DMS53 (cell line): ENCODE measurements at regions not wholly inside any gene's neighbourhood (a gene's known extent, or its start where the extent isn't known, plus 50 kb on each side); places are given as distances from the start of the nearest gene placed in this dataset.

ENCODE experiments used
- DNase-seq: peaks from one replicate; lab custom pipeline; 2025; lab: John Stamatoyannopoulos, UW

DNA sequence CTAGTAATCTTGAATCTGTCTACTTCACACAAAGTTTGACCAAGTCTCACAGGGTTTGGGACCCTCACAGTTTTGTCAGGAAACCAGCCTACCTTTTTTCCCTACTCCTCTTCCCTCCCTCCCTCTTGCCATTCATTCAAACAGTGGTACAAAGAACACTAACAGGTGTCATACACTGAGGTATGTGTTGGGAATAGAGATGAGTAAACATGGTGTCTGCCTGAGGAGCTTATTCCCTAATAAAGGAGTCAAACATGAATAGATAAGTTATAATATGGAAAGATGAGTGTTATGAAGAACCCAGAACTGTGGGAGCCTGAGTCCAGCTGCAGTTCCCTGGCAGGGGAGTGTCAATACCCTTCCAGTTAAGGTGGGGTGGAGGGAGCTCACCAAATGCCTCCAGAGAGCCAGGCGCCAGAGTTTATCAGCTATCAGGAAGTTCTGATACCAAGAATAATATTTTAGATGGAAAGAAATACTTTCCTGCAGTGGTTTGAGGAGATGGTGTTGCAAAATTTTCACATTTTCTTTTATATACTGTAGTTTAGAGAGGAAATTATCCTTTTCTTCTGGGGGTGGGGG is 183.4 kb upstream of the NR3C1 start:
- peak; percentile 52 for DNase-seq

DNA sequence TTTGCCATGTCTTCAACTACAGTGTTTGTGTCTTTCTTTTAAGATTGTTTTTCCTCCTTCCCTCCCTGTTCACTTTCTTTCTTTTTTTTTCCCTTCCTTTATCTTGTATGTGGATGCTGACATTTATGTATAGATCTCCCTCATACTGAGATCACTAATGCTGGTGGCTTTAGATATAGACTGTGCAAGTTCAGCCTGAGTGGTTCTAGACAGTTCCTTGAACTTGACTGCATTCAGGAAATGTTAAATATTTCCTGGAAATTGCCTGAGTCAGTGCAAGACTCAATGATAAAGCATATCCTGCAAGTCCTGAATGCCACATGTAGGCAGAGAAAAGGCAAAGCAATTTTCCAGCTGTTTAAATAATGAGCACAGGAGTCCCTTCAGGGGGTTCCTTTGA is 182.5 kb upstream of the NR3C1 start:
- DNase-seq = peak; percentile 34

- peak; percentile 39 for DNase-seq
Observed at GRCh38 chr5:143583409-143583808, 179.9 kb upstream of the NR3C1 start.

- peak; percentile 63 for DNase-seq
Observed at GRCh38 chr5:143582869-143583268, 179.4 kb upstream of the NR3C1 start.

DNA sequence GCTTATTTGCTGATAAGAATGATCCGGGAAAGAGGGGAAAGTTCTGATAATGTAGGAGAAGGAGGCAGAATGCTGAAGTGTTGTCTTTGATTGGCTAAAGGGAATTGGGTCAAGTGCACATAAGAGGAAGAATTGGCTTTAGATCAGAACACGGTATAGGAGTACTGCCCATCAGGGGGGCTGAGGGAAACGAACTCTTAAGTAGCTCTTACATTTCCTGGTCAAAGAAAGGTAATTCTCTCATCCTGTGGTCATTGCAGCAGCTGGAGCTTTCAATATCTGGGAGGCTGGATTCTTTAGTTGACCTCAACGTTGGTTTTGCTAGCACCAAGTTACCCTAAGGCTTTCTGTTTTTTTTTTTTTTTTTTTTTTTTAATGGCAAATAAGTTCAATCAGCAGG is 178.7 kb upstream of the NR3C1 start:
- DNase-seq = peak; percentile 55

GRCh38 chr5:143581649-143582048 is 178.2 kb upstream of the NR3C1 start:
- DNase-seq = no peak

DNA sequence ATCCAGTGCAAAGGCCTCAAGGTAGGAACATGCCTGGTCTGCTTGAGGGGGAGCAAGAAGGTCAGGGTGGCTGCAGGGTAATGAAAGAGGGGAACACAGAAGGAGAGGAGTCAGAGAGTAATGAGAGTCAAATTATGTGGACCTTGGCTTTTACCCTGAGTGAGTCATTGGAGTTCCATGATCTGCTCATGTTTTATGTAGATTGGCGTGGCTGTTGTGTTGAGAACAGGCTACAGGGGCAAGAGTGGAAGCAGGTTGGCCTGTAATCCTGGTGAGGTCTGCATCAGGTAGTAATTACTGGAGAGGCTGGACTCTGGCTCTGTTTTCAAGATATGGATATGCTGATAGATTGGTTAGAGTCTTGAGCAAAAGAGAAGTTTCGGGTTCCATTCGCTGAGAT is 177.7 kb upstream of the NR3C1 start:
- peak; percentile 17 for DNase-seq

DNA sequence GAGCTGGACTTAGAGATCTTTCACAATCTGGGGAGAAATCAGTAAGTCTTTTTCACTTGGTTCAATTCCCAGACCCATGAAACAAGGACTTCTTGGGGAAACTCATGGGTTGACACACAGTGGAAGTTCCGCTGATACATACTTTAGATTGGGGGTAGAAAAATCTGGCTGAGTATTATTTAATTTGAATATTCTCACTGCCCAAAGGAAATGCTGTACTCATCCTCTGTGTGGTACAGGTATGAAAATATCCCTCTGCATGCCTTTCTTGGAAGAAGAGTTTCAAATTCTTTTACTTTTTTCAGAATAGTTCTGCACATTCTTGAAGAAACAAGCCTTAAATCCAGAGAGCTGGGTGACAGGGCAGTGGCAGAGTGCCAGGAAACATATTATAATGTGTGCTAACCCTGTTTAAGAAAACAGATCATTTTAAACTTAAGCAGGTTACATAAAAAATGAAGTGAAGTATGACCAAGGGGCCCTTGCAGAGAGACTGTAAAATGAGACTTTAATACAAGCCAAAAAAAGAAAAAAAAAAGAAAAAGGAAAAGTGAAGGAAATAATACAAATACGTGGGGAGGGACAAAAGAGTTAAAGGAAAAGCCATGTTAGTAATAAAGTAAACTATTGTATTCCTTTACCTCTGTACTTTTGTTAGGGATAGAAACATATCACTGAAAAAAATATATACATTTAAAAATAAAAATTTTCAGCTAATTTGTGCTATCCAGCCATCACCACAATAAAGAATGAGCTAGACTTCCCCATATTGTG is 173.4 kb upstream of the NR3C1 start:
- no peak for DNase-seq

DNA sequence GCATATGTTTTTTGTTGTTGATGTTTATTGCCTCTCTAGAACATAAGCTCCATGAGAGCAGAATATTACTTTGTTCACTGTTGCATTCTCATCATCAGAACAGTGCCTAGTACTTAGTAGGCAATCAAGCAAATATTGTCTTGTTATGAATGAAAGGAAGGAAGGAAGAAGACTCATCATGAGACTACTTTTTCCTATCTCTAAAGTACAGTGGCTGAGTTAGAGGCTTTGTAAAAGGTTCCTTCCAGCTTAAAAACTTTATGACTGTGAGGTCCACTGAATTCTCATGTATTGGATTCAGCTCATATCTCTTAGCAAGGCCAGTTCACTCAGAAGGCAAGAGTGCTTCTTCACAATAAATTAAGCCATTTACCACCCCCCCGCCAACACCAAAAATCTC is 171.8 kb upstream of the NR3C1 start:
- DNase-seq = no peak

DNA sequence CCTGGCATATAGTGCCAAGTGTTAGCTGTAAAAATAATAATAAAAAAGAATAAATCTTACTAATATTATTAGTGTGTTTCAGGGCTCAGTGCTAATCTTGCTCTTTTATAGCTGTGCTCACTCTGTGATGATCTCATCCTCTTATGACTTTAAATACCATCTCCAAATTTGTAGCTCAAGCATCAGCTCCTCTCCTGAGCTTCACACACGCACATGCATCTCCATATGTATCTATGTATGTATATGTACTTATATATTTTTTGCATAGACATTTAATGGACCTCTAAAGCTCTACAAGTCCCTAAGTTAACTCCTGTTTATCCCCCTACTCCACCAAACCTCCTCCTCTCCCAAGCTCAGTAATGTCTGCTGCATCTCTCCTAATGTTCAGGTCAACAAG is 170.8 kb upstream of the NR3C1 start:
- no peak for DNase-seq

DNA sequence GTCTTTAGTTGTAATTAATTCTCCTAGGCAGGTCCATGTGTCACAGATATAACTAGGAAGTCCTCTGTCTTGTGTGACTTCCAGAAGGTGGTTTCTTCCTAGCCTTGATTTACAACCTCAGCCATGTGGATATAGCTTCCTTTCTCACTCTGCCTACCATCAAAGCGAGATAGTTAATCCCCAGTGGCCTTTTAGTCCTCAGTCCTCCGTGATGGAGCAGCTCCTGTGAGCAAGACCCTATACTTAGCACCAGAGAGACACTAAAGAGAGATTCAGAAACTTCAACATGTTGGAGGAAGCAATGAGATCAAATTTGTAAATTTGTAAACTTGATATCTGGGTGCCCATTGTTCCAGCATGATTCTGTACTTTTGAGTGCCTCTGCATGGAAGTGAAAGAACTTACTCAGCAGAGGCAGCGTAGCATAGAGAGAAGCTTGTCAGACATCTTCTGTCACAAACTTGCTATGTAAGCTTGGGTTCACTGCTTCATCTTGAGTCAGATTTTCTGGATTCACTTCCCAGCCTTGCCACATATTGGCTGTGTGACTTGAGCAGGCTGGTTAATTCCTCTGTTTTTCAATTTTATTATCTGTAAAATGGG is 170.2 kb upstream of the NR3C1 start:
- DNase-seq = no peak

GRCh38 chr5:143572671-143573070 is 169.2 kb upstream of the NR3C1 start:
- peak; percentile 43 for DNase-seq

DNA sequence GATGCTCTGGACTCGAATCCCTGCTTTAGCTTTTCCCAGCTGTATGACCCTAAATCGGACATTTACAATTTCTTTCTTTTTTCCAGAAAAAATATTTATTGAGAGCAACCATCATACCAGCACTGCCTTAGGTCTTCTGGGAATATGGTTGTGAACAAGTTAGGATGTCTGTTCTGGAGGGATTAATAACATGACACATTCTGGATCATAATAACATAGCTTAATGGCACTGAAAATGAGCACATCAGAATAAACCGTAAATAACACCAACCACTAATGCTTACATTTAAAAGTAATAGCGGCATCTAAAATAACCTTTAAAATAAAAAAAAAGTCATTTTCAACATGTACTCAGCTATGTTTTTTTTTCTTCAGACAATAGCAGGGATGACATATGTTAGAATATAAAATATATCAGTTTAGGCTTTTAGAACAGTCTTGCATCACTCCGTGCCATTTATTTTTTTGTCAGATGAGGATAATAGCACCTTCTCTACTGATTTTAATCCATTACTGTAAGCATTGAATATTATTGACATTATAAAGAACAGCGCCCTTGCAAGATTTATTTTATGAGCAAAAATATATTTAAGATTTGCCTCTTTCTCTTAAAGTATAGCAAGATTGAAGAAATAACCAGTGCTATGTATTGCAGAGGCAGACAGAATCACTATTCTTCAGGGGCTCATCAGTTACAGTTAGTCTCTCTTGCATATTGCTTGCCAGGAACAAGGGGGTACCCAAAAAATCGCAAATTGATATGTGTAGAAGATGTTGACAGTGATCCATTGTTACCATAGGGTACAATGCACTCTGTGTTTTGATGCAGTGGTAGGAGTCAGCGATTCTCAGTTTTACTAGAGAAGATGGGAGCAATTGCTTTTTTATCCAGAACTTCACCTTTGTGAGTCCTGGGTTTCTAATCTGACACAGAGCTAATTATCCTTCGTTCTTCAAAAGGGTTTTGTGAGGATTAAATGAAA is 168.4 kb upstream of the NR3C1 start:
- DNase-seq = no peak

GRCh38 chr5:143570989-143571388 is 167.5 kb upstream of the NR3C1 start:
- DNase-seq = no peak

- DNase-seq = no peak
Observed at GRCh38 chr5:143569722-143570567, 166.5 kb upstream of the NR3C1 start.

- DNase-seq = no peak
Observed at GRCh38 chr5:143569213-143569701, 165.8 kb upstream of the NR3C1 start.

DNA sequence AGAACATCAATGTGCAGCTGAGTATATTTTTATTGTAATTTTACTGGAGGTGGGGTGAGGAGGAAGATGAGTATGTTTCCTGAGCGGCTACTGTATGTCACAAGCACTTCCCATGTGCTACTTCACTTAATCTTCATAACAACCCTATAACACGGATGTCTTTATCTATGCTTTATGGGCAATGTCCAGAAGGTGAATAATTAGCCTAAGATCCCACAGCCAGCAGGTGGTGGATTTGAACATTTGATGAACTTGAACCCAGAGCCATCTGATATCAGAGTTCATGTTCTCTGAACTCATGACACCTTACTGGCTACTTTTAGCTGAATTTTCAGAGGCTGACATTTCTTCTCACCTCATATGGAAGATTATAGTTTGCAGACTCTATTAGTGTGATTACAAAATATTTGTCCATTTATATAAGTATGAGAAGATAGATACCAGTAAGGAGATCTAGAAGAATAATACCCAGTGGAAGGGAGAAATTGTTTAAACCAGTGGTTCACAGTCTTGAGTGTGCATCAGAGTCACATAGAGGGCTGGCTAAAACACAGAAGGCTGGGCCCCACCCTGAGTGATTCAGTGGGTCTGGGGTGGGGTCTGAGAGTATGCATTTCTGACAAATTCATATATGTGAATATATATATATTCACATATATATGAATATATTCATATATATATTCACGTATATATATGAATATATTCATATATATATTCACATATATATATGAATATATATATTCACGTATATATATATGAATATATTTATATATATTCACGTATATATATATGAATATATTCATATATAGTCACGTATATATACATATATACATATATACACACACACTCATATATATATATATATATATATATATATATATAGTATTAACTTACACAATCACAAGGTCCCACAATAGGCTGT is 164.4 kb upstream of the NR3C1 start:
- no peak for DNase-seq

DNA sequence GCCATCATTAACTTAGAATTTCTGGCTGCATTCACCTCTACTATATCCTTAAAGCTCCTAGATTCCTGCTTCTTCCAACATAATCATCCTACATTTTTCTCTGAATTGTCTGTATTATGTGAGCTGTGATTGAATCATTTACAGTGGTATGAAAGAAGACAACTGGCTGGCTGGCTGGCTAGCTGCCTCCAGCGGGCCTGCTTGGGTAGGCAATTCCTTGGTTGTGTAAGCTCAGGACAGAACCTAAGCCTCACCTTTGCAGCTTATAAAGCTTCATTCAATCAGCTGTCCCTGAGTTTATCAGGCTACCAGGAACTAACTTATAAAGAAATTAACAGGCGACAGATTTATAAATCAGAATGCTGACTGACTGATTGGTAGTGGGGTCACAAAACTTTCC is 162.7 kb upstream of the NR3C1 start:
- DNase-seq = no peak

DNA sequence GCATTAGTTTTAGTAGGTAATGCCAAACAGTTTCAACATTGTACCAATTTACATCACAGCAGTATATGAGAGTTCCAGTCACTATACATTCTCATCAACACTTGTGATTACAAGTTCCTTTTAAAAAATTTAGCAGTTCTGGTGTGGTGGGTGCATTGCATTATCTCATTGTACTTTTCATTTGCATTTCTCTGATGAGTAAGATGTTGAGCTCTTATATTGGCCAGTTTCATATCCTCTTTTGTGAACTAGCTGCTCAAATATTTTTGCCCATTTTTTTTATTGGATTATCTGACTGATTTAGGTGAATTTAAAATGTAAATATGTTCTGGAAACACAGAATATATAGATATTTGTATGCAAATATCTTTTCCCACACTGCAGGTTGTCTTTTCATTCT is 160.9 kb upstream of the NR3C1 start:
- DNase-seq = no peak

DNA sequence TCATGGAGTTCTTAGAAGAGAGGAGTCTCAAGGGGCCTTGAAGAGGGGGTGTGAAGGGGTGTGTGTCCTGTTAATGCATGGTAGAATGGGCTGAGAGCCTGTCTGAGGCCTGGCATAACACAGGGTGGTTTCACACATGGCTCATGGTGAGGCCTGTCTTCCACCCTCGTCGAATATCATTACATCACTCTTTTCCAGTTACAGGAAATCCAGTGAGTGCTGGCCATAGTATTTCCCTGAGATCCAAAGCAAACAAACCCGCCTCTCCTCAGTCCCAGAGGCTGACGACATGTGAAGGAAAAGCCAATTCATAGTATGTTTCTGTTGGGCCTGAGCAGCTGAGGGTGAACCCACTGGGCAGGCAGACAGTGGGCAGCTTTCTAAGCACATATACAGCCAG is 159.4 kb upstream of the NR3C1 start:
- DNase-seq = peak; percentile 96
